ENCODE measurements at regions not wholly inside any gene's neighbourhood (a gene's known extent, or its start where the extent isn't known, plus 50 kb on each side); places are given as distances from the start of the nearest gene placed in this dataset.
"Not testable (repeated sequence)": the region's sequence is repeated elsewhere in the genome, so short reads cannot be mapped to it uniquely, and the experiment has no call there.

DNA sequence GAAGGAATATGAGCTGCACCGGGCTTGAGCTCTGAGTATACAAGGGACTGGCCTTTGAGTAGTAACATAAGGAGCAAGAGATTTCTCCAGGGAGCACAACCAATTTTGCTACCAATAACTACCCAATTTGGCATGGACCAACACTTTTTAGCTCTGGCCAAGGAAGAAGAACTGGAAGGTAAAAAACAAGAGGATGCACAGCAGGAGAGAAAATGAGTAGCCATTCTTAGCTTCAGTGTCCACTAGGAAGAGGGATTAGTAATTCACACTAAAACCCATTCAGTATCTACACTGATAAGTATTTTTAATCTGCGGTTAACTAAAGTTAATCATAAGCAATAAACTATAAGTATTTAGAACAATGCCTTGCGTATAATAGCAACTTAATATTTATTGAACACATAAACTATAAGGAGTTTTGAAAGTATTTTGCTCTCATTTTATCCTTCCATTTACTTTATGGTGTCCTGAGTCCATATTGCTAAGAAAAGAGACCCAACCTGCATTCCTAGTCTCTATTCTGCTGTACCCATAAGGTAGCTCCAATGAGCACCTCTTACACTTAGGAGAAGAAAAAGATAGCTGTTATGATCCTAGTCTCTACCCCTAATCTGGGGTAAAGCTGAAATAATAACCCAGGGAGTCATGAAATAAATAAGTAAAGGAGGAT, 268.9 kb downstream of the IGSF11 start:
- no peak for DNase-seq (ENCODE audit: low read depth)

GRCh38 chr3:118766306-118766669, 268.4 kb downstream of the IGSF11 start:
- DNase-seq (ENCODE audit: low read depth), result no peak

GRCh38 chr3:118772036-118772435, 262.6 kb downstream of the IGSF11 start:
- DNase-seq (ENCODE audit: low read depth), result no peak

DNA sequence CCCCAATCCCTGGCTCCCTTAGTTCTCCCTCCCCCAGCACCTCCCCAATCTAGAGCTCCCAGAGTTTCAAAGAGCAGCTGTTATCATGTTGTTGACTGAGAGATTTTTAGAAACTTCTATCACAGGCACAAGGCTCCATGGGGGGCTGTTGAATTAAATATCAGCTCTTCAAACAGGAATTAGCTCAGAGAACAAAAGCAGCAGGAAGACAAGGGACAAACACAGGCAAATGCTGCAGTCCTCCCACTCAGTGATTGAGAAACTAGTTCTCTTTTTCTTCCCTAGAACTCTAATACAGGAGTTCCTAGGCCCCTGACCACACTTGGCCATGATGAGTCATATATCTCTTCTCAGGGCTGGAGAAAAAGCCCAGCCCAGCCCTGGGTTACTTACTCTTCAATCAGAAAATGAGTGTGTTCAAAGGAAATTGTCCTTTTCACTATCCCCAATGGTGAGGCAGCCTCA, 262.1 kb downstream of the IGSF11 start:
- DNase-seq (ENCODE audit: low read depth), result no peak

- no peak for DNase-seq (ENCODE audit: low read depth)
Measured at GRCh38 chr3:118775021-118775420, 259.6 kb downstream of the IGSF11 start.

- no peak for DNase-seq (ENCODE audit: low read depth)
Measured at GRCh38 chr3:118778201-118778600, 256.4 kb downstream of the IGSF11 start.

DNA sequence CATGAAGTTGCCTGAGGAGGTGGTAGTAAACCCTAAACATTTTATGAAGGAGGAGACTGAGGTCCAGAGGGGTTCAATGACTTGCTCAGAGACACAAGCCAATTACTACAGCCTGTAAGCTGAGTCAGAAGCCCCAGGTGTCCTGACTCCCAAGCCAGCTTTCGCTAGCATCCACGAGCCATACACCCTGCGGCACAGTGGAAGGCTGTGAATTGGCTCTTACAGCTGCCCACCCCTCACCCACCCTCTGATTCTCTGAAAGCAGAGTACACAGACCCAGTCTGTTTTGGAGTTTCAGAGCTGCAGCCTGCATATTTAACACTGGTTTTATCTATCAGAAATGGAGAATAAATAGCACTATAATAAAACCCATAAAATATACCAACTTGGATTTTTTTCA, 253.4 kb downstream of the IGSF11 start:
- no peak for DNase-seq (ENCODE audit: low read depth)

- no peak for DNase-seq (ENCODE audit: low read depth)
Measured at GRCh38 chr3:118781839-118782238, 252.8 kb downstream of the IGSF11 start.

DNA sequence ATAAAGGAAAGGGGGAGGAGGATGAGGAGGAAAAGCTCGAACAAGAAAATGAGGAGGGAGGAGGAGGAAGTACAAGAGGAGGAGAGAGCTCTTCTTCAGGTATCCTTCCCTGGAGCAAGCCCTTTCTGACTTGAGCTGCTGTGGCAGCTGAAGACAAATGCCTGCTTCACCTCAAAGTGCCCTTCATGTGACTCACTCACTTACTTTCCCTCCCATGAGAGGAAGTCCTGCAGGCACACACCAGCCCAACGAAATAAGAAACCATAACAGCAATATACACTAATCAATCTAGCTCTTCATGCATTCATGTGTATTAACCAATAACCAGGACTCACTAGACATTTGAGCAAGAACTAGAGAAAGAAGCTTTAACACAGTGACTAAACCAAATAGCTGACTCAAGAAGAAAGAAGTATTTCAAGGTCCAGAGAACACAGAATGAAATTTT, 251.9 kb downstream of the IGSF11 start:
- no peak for DNase-seq (ENCODE audit: low read depth)

GRCh38 chr3:118785415-118785814, 249.2 kb downstream of the IGSF11 start:
- DNase-seq (ENCODE audit: low read depth), result no peak

DNA sequence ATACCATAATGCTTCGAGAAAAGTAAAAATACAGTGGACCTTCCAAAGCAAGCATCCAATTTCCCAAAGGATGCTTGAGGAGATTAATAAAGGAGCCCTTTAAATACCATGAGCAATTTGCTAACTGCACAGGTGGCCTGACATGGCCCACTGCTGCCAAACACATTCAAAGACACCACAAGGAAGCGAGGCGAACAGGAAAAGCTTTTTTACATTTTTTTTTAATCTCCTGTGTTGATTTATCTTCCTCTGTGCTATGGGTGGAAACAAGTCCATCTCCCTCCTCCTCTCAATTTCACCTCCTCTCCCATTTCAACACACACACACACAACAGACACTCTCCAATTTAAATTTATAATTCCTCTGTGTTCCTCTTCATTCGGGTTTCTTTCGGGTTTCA, 243.4 kb downstream of the IGSF11 start:
- DNase-seq (ENCODE audit: low read depth), result no peak

GRCh38 chr3:118792191-118792590, 242.5 kb downstream of the IGSF11 start:
- DNase-seq (ENCODE audit: low read depth), result no peak

- DNase-seq (ENCODE audit: low read depth), result no peak
Measured at GRCh38 chr3:118793176-118793575, 241.5 kb downstream of the IGSF11 start.

GRCh38 chr3:118799303-118799702, 235.3 kb downstream of the IGSF11 start:
- DNase-seq (ENCODE audit: low read depth), result no peak

GRCh38 chr3:118801899-118802298, 232.7 kb downstream of the IGSF11 start:
- no peak for DNase-seq (ENCODE audit: low read depth)

DNA sequence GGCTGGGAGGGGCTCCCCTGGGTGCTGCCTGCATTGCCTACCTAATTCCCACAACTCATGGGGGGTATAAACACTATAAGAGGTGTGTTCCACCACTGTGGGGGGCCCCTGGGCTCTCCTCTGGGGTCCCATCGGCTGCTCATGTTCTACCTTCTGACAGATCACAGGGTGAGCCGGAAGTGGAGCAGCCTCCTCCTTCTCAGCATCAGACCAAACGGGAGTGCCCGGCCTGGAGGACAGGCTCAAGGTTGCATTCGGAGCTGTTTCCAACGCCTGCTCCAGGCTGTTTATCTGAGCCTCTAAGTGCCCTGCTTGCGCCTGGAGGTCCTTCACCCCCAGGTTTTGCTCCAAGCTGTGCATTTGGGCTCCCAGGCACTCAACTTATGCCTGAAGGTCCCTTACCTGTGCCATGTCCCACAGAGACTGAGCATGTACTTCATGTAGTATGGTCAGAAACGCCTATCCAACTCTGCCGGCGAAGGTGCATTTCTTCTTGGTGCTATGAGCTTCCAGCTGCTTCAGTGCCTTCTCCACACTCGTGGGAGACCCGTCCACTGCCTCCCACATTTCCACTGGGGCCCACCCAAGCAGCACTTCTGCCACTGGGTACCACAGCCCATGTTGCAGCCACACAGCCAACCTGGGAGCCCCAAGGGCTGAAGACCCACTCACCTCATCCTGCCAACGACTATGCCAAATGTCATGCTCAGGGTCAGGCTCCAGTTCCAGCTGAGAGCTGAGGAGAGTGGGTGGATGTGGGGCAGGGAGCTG, 232.1 kb downstream of the IGSF11 start:
- DNase-seq (ENCODE audit: low read depth), result no peak

DNA sequence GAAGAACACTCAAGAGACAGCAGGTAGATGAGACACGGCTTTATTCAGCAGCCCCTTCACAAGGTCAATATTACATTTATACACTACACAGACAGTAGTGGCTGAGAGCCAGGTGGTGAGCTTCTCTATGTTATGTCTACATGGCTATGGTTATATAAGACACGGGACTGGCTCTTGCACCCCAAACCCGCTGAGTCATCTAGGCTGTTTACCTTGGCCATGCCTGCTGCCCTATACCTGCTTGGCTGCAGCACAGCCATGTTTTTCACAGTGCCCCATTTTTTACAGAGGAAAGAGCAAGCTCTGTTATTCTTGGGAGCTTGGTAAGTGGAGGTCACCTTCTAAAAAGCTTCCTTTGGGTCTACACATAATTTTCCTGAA, 231.6 kb downstream of the IGSF11 start:
- no peak for DNase-seq (ENCODE audit: low read depth)

DNA sequence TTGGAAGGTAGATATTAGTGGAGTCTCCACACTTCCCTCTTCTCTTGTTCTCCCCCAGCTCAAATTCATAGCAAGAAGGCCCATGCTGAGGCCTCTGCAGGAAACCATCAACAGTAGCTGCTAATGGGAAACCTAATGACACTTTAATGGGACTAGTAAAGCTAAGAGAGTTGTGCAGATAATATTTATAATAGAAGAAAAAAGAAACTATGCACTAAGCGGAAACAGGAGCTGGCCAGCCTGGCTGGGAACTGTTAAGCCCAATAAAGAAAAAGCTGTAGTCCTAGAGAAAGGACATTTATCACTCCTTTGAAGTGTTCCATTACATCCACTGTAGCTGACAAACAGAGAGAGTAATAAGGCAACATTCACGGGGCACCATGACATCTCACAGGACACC, 229.6 kb downstream of the IGSF11 start:
- no peak for DNase-seq (ENCODE audit: low read depth)

GRCh38 chr3:118806423-118806822, 228.2 kb downstream of the IGSF11 start:
- no peak for DNase-seq (ENCODE audit: low read depth)

- DNase-seq (ENCODE audit: low read depth), result not testable (repeated sequence)
Measured at GRCh38 chr3:118807349-118807748, 227.3 kb downstream of the IGSF11 start.

GRCh38 chr3:118808723-118809122, 225.9 kb downstream of the IGSF11 start:
- DNase-seq (ENCODE audit: low read depth), result no peak

- DNase-seq (ENCODE audit: low read depth), result no peak
Measured at GRCh38 chr3:118809696-118810498, 224.7 kb downstream of the IGSF11 start.

DNA sequence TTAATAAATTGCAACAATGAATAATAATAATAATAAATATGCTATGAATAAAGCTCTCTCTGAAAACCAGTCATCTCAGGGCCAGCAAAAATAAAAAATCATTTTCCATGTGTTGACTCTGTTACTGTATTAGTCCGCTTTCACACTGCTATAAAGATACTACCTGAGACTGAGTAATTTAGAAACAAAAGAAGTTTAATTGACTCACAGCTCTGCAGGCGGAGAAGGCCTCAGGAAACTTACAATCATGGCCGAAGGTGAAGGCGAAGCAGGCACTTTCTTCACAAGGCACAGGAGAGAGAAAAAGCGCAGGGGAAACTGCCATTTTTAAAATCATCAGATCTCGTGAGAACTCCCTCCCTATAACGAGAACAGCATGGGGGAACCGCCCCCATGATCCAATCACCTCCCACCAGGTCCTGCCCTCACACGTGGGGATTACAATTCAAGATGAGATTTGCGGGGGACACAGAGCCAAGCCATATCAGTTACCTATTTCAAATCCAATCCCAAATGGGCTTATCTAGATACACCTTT, 224.1 kb downstream of the IGSF11 start:
- no peak for DNase-seq (ENCODE audit: low read depth)

Data from stimulated activated CD8-positive, alpha-beta memory T cell treated with anti-CD3 and anti-CD28 coated beads, Interleukin-12 subunit alpha, Interleukin-12 subunit beta, amount 100 ng/mL, for 1 hour (primary cell).